ENCODE measurements at regions not wholly inside any gene's neighbourhood (a gene's known extent, or its start where the extent isn't known, plus 50 kb on each side); places are given as distances from the start of the nearest gene placed in this dataset.

DNA sequence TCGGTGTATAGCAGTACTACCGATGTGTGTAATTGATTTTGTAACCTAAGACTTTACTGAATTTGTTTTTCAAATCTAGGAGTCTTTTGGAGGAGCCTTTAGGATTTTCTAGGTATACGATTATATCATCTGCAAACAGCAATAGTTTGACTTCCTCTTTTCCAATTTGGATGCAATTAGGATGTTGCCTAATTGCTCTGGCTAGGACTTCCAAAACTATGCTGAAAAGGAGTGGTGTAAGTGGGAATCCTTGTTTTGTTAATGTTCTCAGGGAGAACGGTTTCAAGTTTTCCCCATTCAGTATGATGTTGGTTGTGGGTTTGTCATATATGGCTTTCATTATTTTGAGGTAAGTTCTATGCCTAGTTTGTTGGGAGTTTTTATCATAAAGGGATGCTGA is 171.6 kb upstream of the PDE3A start:
- Histone ChIP-seq H3K36me3 (no peaks in the 10 kb centered on the region), H3K9me3 (no peaks in the 10 kb centered on the region), H3K4me3 (no peak overlapping the region), H3K4me1 (no peaks in the 10 kb centered on the region), H3K27me3 (no peaks in the 10 kb centered on the region), H3K27ac (no peak overlapping the region)
- intact Hi-C loops (cut with DNase I) = no loop called here
- no peak for DNase-seq (ENCODE audit: extremely low spot score in 2 of 2)
- TF ChIP-seq POLR2AphosphoS5 (IDR thresholded peaks at IDR 0.05; ENCODE audit: insufficient read depth in 1 of 2, low read depth in 1 of 2) (no peak), POLR2A (IDR thresholded peaks at IDR 0.05) (no peak)
- TF ChIP-seq, protein P1, sequence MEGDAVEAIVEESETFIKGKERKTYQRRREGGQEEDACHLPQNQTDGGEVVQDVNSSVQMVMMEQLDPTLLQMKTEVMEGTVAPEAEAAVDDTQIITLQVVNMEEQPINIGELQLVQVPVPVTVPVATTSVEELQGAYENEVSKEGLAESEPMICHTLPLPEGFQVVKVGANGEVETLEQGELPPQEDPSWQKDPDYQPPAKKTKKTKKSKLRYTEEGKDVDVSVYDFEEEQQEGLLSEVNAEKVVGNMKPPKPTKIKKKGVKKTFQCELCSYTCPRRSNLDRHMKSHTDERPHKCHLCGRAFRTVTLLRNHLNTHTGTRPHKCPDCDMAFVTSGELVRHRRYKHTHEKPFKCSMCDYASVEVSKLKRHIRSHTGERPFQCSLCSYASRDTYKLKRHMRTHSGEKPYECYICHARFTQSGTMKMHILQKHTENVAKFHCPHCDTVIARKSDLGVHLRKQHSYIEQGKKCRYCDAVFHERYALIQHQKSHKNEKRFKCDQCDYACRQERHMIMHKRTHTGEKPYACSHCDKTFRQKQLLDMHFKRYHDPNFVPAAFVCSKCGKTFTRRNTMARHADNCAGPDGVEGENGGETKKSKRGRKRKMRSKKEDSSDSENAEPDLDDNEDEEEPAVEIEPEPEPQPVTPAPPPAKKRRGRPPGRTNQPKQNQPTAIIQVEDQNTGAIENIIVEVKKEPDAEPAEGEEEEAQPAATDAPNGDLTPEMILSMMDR (IDR thresholded peaks at IDR 0.05) = no peak

DNA sequence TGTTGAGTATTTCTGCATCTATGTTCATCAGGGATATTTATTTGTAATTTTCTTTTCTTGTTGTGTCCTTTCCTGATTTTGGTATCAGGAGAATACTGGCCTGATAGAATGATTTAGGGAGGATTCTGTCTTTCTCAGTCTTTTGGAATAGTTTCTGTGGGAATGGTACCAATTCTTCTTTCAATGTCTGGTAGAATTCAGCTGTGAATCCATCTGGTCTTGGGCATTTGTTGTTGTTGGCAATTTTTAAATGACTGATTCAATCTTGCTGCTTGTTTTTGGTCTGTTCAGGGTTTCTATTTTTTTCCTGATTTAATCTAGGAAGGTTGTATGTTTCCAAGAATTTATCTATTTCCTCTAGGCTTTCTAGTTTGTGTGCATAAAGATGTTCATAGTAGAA is 170.9 kb upstream of the PDE3A start:
- Histone ChIP-seq H3K4me1 (no peaks in the 10 kb centered on the region), H3K4me3 (no peak overlapping the region), H3K36me3 (no peaks in the 10 kb centered on the region), H3K9me3 (no peaks in the 10 kb centered on the region), H3K27me3 (no peaks in the 10 kb centered on the region), H3K27ac (no peak overlapping the region)
- intact Hi-C loops (cut with DNase I) = no loop called here
- DNase-seq (ENCODE audit: extremely low spot score in 2 of 2) = no peak
- TF ChIP-seq POLR2AphosphoS5 (IDR thresholded peaks at IDR 0.05; ENCODE audit: insufficient read depth in 1 of 2, low read depth in 1 of 2) = no peak
- TF ChIP-seq POLR2A (IDR thresholded peaks at IDR 0.05) = no peak
- TF ChIP-seq, protein P1 (IDR thresholded peaks at IDR 0.05) = no peak

DNA sequence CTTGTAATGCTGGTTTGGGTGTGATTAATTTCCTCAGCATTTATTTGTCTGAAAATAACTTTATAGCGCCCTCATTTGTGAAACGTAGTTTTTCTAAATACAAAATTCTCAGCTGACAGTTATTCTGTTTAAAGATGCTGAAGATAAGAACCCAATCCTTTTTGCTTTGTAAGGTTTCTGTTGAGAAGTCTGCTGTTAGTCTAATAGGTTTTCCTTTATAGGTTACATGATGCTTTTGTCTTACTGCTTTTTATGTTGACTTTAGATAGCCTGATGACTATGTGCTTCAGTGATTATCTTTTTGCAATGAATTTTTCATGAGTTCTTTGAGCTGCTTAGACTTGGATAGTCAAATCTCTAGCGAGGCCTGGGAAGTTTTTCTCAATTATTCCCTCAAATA is 168.6 kb upstream of the PDE3A start:
- intact Hi-C loops (cut with DNase I) = no loop called here
- TF ChIP-seq POLR2AphosphoS5 (IDR thresholded peaks at IDR 0.05; ENCODE audit: insufficient read depth in 1 of 2, low read depth in 1 of 2) (no peak), POLR2A (IDR thresholded peaks at IDR 0.05) (no peak)
- TF ChIP-seq, protein P1 (IDR thresholded peaks at IDR 0.05) = no peak

DNA sequence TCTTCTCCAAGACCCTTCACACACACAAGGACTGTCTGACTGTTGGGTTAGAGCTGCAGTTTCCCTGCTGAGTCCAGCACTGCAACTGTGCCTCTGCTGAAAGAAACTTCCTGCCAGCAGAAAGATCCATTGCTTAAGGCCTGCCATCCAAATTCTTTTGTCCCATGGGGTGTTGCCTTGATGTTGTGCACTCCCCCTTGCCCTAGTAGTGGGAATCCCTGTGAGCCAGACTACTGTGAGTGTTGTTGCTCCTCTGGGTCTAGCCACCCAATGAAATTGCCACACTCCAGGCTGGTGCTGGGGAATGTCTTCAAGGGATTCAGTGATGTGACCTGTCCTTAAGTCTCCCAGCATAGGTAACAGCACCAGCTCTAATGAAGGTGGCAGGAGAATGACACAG is 166.6 kb upstream of the PDE3A start:
- Histone ChIP-seq H3K27ac (no peak overlapping the region), H3K4me1 (no peaks in the 10 kb centered on the region), H3K36me3 (no peaks in the 10 kb centered on the region), H3K4me3 (no peak overlapping the region), H3K9me3 (no peaks in the 10 kb centered on the region), H3K27me3 (no peaks in the 10 kb centered on the region)
- TF ChIP-seq POLR2AphosphoS5 (IDR thresholded peaks at IDR 0.05; ENCODE audit: insufficient read depth in 1 of 2, low read depth in 1 of 2) (no peak), POLR2A (IDR thresholded peaks at IDR 0.05) (no peak)
- TF ChIP-seq, protein P1 (IDR thresholded peaks at IDR 0.05) = no peak
- intact Hi-C loops (cut with DNase I) = no loop called here
- DNase-seq (ENCODE audit: extremely low spot score in 2 of 2) = no peak

More for the DNA sequence above, 168.6 kb upstream of the PDE3A start:
- DNase-seq (ENCODE audit: extremely low spot score in 2 of 2) = no peak
- H3K9me3 ChIP-seq = no peaks in the 10 kb centered on the region
- H3K4me1 ChIP-seq = no peaks in the 10 kb centered on the region
- no peaks in the 10 kb centered on the region for H3K27me3 ChIP-seq
- H3K4me3 ChIP-seq = no peak overlapping the region
- no peaks in the 10 kb centered on the region for H3K36me3 ChIP-seq
- no peak overlapping the region for H3K27ac ChIP-seq

DNA sequence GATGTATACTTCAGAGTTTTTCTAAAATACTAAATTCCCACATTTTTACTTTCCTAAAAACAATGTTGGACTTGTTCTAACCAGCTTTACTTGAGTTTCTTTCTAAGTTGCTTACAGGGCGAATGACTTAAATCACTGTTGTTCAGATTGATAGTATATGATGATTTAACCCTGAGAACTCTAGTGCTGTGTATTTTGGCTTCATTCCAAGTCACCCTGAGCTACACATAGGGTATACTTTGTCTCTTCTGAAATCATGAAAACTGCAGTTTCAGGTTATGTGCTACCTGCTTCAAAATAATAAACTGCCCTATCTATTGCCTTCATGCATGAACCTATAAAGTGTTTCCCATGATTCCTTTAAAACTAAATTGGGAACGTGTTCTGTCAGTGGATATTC is 162.5 kb upstream of the PDE3A start:
- TF ChIP-seq, protein P1 (IDR thresholded peaks at IDR 0.05) = no peak
- TF ChIP-seq POLR2AphosphoS5 (IDR thresholded peaks at IDR 0.05; ENCODE audit: insufficient read depth in 1 of 2, low read depth in 1 of 2) (no peak), POLR2A (IDR thresholded peaks at IDR 0.05) (no peak)
- H3K4me3 ChIP-seq = no peak overlapping the region
- no peak overlapping the region for H3K27ac ChIP-seq

More for the DNA sequence above, 162.5 kb upstream of the PDE3A start:
- Histone ChIP-seq H3K27me3 (no peaks in the 10 kb centered on the region), H3K4me1 (no peaks in the 10 kb centered on the region), H3K9me3 (no peaks in the 10 kb centered on the region), H3K36me3 (no peaks in the 10 kb centered on the region)
- DNase-seq (ENCODE audit: extremely low spot score in 2 of 2) = no peak
- intact Hi-C loops (cut with DNase I) = no loop called here
